Left lung (tissue), 4 donors: ENCODE measurements at regions not wholly inside any gene's neighbourhood (a gene's known extent, or its start where the extent isn't known, plus 50 kb on each side); places are given as distances from the start of the nearest gene placed in this dataset.

Source experiments
- ATAC-seq: fragments of 200-7000 bp; cut with Tn5 transposase; one replicate; pipeline ENCODE4 v1.9.1; 2020; ENCODE audit warnings: moderate library complexity
- DNase-seq, 4 donors: peaks; one replicate each; pipeline ENCODE4 v3.0.0-alpha.2; 2013 to 2020
- H3K27ac ChIP-seq, 2 donors: fragments of 200-600 bp; sonication (generic) in 1 of 2; one replicate each; pipeline versions ENCODE4 v1.5.0 to v1.8.0; 2020 to 2021
- H3K27me3 ChIP-seq, 2 donors: fragments of 200-600 bp; sonication (generic) in 1 of 2; one replicate each; pipeline versions ENCODE4 v1.5.0 to v1.8.0; 2020 to 2021
- H3K36me3 ChIP-seq, 2 donors: fragments of 200-600 bp; sonication (generic) in 1 of 2; one replicate each; pipeline versions ENCODE4 v1.5.0 to v1.8.0; 2020 to 2021
- H3K4me1 ChIP-seq, 2 donors: fragments of 200-600 bp; one replicate each; pipeline ENCODE4 v1.8.0; 2021
- H3K4me3 ChIP-seq, 2 donors: fragments of 200-600 bp; sonication (generic) in 1 of 2; one replicate each; pipeline versions ENCODE4 v1.5.0 to v1.8.0; 2020 to 2021; ENCODE audit warnings: mild to moderate bottlenecking in 1 of 2
- H3K9me3 ChIP-seq, 2 donors: fragments of 200-600 bp; sonication (generic) in 1 of 2; one replicate each; pipeline versions ENCODE4 v1.5.0 to v1.8.0; 2020 to 2021
- intact Hi-C, 2 donors: fragments of 100-400 bp; cut with DNase I; formaldehyde crosslinking; loops; one replicate each; pipeline versions ENCODE4 v1.11.2 to v1.14.2; 2022
- TF ChIP-seq, protein P1 (sequence below), 2 donors: fragments of 200-600 bp; sonication (generic) in 1 of 2; IDR thresholded peaks; one replicate each; pipeline versions ENCODE4 v1.5.0 to v1.8.0; 2021; ENCODE audit warnings: antibody characterized with exemption in 2 of 2
- donor health status: DM: no; HTN: yes; CAD: no.
- donor health status: DM: no; HTN: no; CAD: no.

DNA sequence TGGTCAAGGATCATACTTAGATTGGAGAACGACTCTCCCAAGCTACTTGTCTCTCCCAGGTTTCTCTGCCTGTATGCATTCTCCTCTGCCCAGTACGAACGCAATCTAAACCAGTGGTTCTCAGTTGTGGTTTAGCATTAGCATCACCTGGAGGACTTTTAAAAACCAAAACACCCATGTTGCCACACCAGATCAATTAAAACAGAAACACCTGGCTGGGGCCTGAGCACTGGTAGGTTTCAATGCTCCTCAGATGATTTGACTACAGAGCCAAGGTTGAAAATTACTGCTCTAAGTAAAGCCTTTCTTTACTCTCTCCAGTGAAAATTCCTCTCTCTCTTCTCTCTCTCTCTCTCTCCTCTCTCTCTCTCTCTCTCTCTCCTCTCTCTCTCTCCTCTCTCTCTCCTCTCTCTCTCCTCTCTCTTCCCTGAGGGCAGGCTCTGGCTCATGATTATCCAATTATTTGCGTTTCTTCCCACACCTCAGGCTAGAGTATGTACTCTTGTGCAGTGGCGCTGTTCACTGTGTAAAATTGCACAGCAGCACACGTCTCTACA, 153.7 kb upstream of the FGF13 start:
- intact Hi-C loops = no loop called here
- H3K9me3 ChIP-seq = no peaks in the 10 kb centered on the region
- ATAC-seq = no peak

DNA sequence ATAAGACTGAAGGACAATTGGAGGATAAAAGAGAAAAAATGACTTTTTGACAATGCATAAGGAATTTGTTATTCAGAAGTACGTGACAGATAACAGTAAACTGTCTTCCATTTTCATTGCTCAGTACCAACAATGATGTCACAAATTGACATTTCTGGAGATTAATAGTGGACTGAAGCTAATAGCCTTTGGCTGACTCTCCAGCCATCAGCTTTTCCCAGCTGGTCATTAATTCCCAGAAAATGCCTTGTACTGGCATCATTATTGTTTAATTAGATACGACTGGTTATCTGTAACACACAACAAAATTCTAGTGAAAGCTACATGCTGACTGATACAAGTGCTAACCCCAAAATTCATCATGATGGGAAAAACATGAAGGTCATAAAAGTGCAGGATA, 147.9 kb upstream of the FGF13 start:
- Histone ChIP-seq H3K36me3 (no peaks in the 10 kb centered on the region), H3K4me1 (no peaks in the 10 kb centered on the region), H3K27ac (no peak overlapping the region), H3K9me3 (no peaks in the 10 kb centered on the region), H3K4me3 (no peak overlapping the region), H3K27me3 (no peaks in the 10 kb centered on the region)
- TF ChIP-seq, protein P1, sequence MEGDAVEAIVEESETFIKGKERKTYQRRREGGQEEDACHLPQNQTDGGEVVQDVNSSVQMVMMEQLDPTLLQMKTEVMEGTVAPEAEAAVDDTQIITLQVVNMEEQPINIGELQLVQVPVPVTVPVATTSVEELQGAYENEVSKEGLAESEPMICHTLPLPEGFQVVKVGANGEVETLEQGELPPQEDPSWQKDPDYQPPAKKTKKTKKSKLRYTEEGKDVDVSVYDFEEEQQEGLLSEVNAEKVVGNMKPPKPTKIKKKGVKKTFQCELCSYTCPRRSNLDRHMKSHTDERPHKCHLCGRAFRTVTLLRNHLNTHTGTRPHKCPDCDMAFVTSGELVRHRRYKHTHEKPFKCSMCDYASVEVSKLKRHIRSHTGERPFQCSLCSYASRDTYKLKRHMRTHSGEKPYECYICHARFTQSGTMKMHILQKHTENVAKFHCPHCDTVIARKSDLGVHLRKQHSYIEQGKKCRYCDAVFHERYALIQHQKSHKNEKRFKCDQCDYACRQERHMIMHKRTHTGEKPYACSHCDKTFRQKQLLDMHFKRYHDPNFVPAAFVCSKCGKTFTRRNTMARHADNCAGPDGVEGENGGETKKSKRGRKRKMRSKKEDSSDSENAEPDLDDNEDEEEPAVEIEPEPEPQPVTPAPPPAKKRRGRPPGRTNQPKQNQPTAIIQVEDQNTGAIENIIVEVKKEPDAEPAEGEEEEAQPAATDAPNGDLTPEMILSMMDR (IDR thresholded peaks at IDR 0.05) = no peak
- intact Hi-C loops = no loop called here
- ATAC-seq = no peak
- no peak for DNase-seq

More for the DNA sequence above, 153.7 kb upstream of the FGF13 start:
- TF ChIP-seq, protein P1 (IDR thresholded peaks at IDR 0.05) = no peak
- DNase-seq = no peak
- no peak overlapping the region for H3K4me3 ChIP-seq
- H3K36me3 ChIP-seq = no peaks in the 10 kb centered on the region
- no peak overlapping the region for H3K27ac ChIP-seq
- no peaks in the 10 kb centered on the region for H3K27me3 ChIP-seq
- no peaks in the 10 kb centered on the region for H3K4me1 ChIP-seq

DNA sequence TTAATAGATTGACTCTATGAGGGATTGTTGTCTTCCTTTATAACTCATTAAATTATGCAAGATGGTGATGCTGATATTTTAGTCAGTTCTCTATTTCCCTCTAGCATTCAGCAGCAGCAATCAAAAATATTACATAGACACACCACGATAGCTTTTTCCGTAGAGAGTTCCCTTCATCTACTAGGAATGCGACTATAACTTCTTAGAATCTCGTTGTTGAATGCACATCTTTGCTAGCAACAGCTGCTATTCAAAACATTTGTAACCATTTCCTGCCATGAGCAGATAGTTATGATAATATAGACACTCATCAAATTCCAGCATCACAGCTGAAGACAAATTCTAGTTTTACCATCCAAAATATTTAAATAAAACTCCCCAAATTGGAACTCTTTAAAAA, 147.4 kb upstream of the FGF13 start:
- DNase-seq = no peak
- no peaks in the 10 kb centered on the region for H3K36me3 ChIP-seq
- TF ChIP-seq, protein P1 (IDR thresholded peaks at IDR 0.05) = no peak
- intact Hi-C loops = no loop called here
- H3K27ac ChIP-seq = no peak overlapping the region
- H3K9me3 ChIP-seq = no peaks in the 10 kb centered on the region
- no peaks in the 10 kb centered on the region for H3K4me1 ChIP-seq
- no peak overlapping the region for H3K4me3 ChIP-seq
- ATAC-seq = no peak
- H3K27me3 ChIP-seq = no peaks in the 10 kb centered on the region

- Histone ChIP-seq H3K27me3 (no peaks in the 10 kb centered on the region), H3K36me3 (no peaks in the 10 kb centered on the region), H3K4me3 (no peak overlapping the region), H3K4me1 (no peaks in the 10 kb centered on the region), H3K9me3 (no peaks in the 10 kb centered on the region), H3K27ac (no peak overlapping the region)
- no peak for ATAC-seq
- no peak for DNase-seq
- TF ChIP-seq, protein P1 (IDR thresholded peaks at IDR 0.05) = no peak
- intact Hi-C loops = no loop called here
Observed at GRCh38 chrX:138858438-138858837, 146.9 kb upstream of the FGF13 start.

DNA sequence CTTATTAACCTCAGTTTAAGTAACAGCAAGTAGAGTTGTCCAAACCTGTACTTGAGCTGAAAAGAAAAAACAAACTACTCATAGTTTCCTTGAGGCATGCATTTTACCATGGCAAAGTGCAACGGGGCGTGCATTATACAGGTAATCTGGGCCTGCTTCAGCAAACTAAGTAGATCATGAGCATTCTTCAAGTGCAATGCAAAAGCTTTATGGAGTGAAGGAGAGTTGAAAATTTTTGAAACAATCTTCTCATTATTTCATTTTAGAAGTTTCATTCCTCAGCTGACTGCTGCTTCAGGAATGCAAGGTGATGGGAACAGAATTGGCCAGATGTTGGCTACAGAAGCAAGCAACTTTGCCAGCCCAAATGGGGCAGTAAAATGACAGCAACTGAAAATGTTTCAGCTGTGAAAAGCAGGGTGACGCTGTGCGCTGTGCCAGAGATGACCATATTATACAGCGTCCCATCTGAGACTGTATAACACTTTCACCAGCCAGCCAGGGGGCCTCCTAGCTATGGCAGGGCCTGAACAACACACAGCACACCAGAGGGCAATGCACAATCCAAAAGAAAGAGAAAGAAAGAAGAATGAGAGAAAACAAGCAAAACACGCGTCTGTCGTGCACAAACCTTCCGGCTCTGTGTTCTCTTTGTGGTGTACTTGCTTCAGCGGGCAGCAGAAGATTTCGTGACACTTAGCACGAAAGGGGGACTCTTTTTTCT, 145.5 kb upstream of the FGF13 start:
- ATAC-seq (no peak), DNase-seq (no peak)
- no peaks in the 10 kb centered on the region for H3K27me3 ChIP-seq
- H3K4me3 ChIP-seq = no peak overlapping the region
- no peak overlapping the region for H3K27ac ChIP-seq
- TF ChIP-seq, protein P1 (IDR thresholded peaks at IDR 0.05) = no peak
- no peaks in the 10 kb centered on the region for H3K4me1 ChIP-seq
- intact Hi-C loops = no loop called here
- H3K36me3 ChIP-seq = no peaks in the 10 kb centered on the region
- no peaks in the 10 kb centered on the region for H3K9me3 ChIP-seq
